ENCODE measurements at regions not wholly inside any gene's neighbourhood (a gene's known extent, or its start where the extent isn't known, plus 50 kb on each side); places are given as distances from the start of the nearest gene placed in this dataset.

DNA sequence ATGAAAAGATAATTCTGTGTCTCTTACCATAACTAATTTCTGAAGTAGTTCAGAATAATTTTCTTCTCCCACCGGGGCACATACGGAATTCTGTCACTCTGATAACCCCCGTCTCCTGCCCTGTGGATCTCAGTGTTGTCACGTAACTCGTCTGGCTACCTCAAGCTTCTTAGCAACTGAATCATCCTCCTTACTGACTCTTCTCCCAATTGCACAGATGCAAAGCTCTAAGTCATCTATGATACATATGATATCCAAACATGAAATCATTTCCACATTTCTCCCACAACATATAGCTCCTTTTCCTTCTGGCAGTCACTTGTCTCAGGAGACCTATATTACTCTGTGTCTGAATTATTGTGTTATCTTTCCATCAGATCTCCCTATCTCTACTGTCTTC is 1043.1 kb upstream of the TENM3 start:
- DNase-seq: no peak

DNA sequence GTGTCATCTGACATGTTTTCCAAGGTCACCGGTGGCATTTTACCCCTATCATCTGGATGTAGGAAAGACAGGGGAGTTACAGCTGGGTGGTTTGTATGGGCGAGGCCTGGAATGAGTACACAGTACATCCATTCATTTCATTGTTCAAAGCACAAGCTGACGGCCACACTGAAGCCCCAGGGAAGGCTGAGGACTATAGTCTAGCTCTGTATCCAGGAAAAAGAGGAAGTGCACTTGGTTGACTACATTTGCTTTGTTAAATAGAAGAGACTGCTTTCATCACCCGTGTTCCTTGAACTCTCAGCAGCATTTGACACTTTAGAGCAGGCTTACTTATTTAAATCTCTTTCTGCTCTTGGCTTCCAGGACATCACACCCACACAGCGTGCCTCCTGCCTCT is 1041.0 kb upstream of the TENM3 start:
- no peak for DNase-seq

DNA sequence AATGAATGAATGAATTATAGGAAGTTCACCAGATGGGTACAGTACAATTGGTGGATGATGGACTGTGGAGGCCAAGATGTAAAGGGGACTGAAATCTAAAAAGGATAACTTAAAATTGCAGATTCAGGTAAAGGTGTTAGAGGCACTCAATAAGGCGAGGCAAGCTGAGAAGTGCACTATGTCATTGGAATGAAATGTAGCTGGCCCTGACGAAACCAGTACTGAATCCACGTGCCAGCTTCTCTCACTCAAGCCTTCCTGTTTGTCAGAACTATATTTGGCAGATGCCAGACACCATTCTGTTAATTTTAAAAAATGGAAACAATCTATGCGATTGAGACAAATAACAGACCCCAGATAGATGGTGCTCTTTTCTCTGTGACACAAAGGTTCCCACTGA is 1039.1 kb upstream of the TENM3 start:
- DNase-seq: no peak

DNA sequence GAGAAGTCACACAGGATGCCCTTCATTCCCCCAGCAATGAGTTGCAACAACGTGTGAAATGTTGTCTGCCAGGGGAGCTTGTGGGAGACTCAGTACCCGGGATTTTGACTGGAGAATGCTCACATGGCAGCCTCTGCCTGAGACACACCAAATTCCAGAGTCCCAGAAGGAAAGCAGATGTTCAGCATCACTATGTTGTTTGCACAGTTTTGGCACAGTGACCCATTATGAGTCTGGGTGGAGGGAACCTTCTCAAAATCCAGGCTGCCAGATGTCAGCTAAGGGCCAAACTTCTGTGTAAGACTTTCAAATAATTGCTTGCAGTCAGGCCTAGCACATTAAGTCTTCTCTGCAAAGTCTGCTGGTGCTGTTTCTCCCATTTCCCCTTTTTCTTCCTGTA is 1029.7 kb upstream of the TENM3 start:
- no peak for DNase-seq

DNA sequence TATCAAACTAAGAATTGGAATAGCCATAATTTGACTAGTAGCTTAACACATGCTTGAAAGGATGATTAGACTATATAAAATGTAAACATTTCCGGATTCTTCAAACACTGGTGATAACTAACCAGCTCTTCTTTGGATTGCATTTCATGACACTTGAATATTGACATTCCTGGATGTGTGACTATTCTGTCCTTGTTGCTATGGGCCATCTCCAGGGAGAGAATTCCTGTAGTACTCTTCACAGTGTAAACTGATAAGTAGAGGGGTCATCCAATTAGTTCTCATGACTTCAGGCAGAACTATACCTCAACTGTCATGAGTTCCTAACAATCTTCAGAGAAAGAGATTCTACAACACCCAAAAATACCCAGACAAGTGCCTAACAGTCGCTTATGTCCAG is 1026.7 kb upstream of the TENM3 start:
- DNase-seq: no peak

DNA sequence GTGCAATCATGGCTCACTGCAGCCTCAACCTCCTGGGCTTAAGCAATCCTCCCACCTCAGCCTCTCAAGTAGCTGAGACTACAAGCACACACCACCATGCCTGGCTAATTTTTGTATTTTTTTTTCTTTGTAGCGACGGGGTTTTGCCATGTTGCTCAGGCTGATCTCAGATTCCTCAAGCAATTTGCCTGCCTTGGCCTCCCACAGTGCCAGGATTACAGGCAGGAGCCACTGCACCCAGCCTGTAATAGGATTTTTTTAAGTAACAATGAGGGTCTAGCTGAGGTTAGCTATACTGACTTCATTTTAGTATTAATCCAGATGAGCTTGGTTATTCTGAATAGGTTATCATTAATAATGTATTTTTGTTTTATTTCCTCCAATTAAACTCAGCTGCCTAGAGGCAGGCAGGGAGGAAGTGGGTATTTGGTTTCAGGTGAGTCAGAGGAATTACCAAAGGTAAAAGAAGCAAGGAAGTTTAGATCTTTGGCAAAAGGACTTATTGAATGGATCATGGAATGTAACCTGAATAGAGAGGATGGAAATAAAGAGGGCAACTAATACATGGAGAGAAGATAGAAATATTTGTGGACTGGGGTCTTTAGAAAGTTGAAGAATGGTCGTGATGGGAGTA is 1023.3 kb upstream of the TENM3 start:
- DNase-seq: no peak

DNA sequence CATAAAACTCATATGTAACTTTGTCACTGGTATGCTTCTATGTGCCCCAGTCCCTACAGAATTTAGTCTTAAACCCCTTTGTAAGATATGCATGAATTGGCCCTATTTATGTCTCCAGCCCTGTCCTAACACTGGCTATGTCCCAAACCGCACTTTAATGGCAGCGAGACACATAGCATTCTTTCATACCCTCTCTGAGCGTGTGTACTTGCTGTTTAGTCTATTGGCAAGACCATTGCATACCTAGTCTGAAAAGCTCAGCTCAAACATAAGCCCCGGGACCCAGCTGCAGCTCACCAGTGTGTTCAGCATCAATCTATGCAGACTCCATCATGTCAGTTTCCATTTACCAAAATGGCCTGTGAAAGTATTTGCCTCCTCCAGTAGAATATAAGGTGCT is 1018.4 kb upstream of the TENM3 start:
- no peak for DNase-seq

DNA sequence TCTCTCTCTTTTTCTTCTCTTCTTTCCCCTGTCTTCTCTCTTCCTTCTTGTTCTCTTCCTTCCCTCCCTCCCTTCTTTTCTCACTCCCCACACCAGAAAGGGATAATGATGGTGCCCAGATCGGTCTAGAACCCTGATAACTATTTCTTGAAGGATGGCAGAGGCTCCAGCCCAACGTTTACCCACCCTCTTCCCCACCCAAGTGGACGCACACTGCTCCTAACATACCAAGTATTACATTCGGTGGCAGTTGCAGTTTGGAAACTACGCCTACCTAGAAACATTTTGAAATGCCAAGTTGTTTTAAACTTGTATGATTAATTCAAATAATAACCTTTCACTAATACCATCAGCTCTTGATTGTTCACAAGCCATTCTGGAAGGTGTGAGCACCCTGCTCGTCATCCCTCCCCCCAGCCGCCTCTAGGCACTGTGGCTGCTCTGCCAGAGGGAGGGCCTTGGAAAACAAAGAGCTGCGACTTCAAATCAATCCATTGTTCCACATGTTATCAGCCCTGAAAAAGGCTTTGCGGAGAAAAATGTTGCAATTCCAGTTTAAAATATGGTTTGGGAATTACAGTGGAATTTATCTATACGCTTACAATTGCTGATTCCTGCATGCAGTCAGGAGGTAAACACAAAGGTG is 1017.5 kb upstream of the TENM3 start:
- no peak for DNase-seq

DNA sequence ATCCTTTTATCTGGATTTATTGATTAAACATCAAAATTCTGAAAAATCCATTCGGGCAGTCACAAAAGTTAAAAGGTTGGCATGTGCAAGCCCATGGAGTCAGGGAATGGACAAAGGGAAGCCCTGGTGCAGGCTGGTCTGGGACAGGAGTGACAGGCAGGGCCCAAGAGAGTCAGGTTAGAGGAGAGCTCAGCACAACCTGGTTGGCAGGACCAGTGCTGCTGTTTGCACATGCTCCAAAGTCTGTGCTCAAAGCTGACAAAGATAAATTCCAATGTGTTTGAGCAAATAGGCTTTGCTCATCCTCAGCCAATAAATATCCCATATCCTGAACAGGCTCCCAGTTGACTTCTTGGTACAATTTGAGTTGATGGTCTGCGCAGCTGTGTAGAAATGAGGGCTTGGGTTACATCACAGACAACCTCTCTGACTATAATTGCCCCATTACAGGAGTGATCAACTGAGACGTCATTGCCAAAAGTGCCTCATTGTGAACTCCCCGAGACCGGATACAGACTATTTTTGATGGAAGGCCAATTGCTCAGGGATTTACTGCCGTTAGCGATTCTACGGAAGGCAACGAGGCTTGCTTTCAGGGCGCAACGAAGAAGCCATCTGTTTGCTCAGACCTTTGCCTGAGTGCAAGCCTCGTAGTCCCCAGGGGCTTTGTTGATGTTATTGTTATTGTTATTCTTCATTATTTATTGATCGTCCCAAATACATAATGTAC is 1008.1 kb upstream of the TENM3 start:
- DNase-seq: no peak

DNA sequence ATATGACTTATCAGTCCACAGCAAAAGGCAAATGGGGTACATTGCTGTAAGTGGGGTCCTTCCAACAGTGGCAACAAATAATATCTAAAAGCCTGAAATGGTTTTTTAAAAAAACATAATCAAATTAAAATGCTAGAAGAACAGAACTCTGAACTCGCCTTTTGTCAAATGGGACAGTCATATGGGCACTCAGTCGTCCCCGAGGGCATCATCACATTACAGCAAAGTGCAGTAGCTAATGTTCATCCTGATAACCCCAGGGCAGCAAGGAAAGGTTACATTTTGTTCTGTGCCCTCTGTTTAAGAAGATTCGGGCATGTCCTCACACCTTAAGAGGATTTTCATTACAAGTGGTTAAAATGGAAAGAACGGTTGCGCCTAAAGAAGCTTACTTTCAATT is 997.9 kb upstream of the TENM3 start:
- DNase-seq: no peak

DNA sequence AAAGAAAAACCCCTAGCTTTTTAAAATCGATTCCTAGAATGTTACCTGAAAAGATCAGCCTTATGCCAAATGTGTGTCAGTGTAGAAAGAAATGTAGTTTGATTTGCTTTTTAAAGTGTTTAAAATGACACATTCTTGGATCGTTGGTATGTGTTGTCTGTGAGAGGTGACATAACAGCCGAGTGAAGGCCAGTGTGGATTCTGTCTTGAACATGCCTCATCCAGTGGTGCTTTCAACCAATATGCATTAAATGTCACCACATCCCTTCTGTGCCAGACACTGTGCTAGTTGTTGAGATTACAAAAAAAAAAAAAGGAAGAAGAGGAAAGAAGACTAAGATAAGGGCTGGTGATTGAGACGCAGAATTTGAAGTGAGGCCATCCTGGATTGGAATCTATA is 994.2 kb upstream of the TENM3 start:
- DNase-seq: no peak

DNA sequence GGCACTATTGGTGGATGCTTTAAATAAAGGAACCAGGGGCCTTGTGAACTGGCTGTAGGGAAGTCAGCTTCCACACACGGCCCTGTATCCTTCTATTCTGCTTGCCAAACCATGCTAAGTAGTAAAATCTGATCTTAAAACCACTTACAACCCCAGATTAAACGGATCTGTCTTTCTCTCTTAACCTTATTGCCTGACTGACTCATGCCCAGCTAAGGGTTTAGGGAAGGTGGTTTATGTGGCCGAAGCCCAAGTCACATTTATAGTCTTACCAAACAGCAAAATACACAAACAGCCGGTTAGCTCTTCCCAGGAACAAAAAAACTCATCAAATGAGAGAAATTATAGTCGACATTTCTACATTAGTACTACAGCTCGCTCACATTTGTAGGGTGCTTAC is 988.4 kb upstream of the TENM3 start:
- DNase-seq: no peak

DNA sequence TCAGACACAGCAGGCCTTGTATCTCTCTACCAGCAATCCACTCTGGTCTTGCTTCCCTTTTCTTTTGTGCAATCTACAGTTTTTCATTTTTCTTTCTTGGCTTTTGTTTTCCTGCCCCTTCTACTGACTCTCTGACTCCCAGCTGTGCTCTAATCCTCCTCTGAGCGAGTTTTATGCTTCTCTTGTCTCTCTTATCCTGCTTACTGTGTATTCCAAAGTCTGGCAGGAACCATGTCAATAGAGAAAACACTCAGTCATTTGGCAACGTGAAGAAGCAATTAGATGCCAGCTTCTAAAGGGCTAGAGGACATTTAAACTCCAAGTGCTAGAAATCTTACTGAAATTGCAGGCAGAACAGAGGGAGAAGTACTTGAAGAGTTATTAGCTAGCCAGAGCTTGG is 984.6 kb upstream of the TENM3 start:
- DNase-seq: no peak

DNA sequence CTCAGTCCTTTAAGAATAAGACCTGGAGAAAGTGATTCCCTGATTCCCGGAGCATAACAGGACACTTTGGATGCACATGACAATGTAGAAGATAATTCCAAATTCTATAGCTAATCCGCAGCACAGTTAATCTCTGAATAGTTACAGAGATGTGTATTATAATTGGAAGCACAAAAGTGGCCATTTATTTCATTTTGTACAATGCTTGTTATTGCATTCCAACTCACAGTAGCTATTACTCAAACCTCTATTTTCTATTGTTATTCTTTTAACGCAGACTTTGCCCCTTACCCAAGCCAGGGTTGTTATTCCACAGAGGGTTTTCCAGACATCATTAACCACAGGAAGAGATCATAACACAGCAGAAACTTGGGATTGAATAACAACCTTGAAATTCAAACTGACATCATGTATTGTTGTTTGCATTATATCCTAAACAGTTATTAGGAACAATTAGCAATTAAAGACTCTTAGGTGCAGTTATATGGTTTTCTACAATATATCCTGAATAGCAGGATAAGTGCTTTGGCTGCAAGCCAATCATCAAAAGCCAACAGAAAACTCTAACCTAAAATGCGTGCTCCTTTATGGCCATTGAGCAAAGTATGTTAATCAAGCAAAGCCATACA is 984.0 kb upstream of the TENM3 start:
- no peak for DNase-seq

DNA sequence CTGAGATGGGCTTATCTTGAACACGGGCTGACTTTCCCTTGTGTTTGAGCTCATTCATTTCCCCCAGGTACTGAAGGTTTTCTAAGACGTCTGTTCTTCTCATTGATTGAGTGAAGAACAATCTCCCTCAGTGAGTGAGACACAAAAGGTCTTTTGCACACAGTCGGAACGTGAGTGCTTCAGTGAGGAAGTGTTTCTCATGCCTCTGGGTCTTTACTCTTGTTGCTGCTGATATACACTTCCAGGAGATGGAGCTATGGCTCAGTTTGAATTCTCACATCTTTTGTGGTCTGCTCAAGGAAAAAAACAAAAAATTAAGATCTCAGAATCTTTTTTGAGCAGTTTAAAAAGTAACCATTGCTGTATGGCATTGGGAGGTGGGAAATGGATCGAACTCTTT is 981.9 kb upstream of the TENM3 start:
- DNase-seq: no peak

DNA sequence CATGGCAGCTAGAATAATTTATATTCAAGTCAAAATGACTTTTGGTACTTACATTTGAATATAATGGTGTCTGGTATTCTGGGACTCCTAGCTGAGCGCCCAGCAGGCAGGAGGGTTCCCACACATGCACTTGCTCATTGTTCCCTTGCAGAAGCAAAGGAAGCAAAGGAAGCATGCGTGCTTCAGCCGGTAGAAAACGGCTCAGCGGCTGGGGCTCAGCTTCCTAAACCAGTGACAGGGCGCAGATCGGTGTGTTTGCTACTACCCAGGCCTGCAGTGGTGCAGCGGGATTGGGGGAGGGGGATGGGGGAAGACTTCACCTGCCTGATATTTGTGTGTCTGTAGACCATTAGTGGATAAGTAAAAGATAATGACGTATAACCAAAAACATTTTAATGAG is 978.3 kb upstream of the TENM3 start:
- DNase-seq: no peak

DNA sequence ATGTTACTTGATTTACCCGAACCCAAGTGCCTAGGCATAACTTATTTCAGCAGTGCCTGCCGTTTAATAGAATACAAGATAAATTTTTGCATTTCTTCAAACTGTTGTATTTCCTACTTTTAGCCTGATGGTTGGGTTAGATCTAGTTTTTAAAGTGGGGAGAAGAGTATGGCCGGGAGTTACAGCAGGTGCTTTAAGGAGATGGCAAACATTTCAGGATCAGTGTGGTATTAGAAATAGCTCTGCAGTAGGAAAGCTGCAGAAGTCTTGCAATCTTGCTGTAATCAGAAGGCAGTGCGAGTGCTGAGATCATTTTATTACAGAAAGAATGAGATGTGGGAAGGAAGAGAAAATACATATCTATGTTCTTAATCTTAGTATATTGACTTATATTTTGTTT is 977.8 kb upstream of the TENM3 start:
- DNase-seq: no peak

DNA sequence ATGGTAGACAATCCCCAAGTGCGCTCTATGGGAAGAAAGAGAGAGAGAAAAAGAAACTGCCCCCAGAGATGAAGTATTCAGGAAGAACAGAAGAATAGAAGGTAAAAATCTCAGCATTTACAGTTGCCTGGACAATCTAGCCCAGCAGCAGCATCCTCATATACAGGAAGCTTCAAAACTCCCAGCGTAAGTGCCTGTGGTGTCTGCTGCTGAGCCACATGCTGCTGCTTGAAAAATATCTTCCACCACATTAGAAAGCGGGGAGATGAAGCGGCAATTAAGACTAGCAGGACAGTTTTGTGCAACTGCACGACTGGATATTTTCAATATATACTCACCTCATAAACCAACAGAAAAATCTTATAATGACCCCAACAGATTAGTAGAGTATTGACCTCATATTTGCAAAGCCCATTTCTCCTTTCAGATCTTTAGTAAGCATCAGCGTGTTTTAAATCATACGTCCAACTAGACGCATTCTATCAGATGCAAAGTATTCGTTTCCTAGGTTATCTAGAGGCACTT is 972.0 kb upstream of the TENM3 start:
- DNase-seq: no peak

DNA sequence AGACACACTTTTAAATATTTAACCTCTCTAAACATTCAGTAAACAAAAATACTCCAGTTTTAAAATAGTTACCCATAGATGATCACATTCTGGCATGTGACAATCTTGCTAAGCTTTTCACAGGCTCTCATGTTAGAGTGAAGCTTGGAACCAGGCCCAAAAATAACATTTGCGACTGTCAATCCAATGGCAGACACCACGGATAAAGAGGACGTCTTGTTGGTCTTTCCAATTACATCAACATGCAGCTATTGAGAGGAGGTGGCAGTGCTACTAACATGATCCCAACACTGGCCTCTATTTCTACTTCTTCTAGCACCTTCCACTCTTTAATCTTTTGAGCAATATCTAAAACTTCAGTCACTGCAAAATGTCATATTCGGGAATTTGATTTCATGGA is 970.8 kb upstream of the TENM3 start:
- DNase-seq: no peak

DNA sequence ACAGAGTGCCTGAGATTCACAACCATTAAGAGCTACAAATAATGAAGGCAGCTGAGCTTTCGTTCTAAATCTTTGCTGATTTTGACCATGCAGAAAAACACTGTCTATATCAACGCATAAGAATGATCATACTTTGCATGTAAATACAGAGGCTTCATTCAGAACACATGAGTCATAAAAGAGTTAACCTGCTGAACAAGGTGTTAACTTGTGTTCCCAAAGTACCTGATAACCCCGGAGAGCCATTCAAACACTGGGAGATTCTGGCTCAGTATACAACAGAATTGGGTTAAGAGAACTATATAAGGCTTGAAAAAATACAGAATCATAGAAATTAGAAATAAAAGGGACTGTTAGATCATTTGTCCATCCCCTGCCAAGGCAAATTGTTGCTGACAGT is 964.3 kb upstream of the TENM3 start:
- DNase-seq: no peak

DNA sequence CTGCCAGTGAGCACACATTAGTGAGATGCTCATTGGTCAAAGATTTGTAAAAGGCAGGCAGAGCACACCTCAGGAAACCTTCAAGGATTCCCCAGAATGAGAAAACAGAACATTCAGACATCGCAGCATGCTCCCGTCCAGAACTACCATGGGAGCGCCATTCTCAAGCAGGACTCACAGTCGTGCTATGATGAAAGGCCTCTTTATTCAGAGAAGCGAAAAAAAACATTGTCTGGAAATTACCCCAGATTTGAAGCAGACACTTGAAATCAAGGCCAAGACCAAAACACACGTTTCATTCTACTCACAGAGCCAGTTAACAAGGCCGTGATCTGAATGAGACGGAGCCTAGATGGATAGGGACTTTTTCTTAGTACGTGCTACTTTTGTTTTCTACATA is 961.8 kb upstream of the TENM3 start:
- DNase-seq: no peak

DNA sequence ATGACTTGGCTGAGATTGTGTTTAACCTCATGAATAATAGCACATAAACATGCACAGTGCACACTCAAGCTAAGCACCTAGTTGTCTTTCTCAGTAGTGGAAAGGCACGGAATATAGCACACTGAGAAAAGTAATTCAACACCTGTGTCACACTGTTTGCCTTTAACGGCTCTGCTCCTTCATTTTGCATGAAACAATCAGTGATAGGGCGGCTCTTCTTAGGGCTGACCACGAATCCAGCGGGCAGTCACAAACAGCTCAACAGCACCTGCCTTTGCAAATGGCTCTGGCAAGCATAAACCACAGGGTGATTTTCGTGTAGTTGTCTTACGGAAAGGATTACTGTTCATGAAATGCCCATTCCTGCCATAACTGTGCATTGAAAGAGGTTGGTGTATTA is 954.0 kb upstream of the TENM3 start:
- DNase-seq: no peak

DNA sequence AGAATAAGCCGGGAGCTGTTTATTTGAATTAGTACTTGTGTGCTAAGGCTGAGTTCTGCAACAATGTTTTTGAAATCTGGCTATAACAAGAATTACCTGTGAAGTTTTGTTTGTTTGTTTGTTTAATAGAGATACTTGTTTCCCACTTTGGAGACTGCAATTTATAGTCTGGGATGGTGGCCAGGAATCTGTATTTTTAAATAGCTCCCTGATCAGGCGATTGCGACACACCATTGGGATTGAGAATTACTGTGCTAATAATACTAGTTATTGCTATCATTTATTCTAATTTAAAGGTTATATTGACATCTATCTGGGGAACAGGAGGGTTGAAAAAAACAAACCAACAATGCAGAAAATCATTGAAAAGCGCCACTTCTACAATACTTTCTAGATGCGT is 951.6 kb upstream of the TENM3 start:
- no peak for DNase-seq

DNA sequence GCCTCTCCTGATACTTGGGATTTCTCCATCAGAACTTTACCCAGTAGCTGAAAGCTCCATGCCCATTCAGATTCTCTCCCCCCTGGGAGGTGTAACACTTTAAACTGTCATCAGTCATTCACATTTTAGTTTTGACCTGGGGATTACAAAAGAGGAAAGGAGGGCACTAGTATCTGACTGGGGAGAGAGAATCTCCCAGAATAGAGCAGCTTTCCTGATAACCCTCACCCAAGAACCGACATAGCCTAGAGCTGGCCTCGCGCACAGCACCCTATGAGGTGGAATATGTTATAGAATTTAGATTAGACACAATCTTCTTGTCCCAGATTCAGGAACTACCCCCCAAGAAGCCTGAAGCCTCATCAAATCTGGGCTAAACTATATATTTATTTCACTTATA is 950.2 kb upstream of the TENM3 start:
- DNase-seq: no peak

Data from activated CD8-positive, alpha-beta memory T cell treated with anti-CD3 and anti-CD28 coated beads, Interleukin-2, amount 50 U/mL, for 48 hours (primary cell).